SU-DHL-6 (cell line): ENCODE measurements at regions not wholly inside any gene's neighbourhood (a gene's known extent, or its start where the extent isn't known, plus 50 kb on each side); places are given as distances from the start of the nearest gene placed in this dataset.

ENCODE experiments used
- CTCF ChIP-seq: fragments of 200-600 bp; sonication (generic); IDR thresholded peaks from one replicate; pipeline ENCODE4 v1.5.1; 2017; ENCODE audit warnings: antibody characterized with exemption, mild to moderate bottlenecking, low read length, moderate library complexity; ENCODE audit not compliant: insufficient read depth, poor library complexity, severe bottlenecking
- EZH2phosphoT487 ChIP-seq: fragments of 200-600 bp; sonication (generic), shearing (Covaris generic); conservative IDR thresholded peaks from 2 replicates; pipeline ENCODE4 v1.6.1; 2018; ENCODE audit warnings: mild to moderate bottlenecking, antibody characterized with exemption, low read length, moderate library complexity, mixed read lengths

GRCh38 chr7:132004529-132004928 is 448.1 kb upstream of the PODXL start:
- TF ChIP-seq CTCF (no peak), EZH2phosphoT487 (no peak)
